HG03135 (cell line): ENCODE measurements at regions not wholly inside any gene's neighbourhood (a gene's known extent, or its start where the extent isn't known, plus 50 kb on each side); places are given as distances from the start of the nearest gene placed in this dataset.

Source experiments
- ATAC-seq: cut with Tn5 transposase; IDR thresholded peaks from one replicate; pipeline ENCODE4 v1.9.1; 2021; ENCODE audit warnings: mild to moderate bottlenecking, moderate library complexity; ENCODE audit not compliant: unreplicated experiment

DNA sequence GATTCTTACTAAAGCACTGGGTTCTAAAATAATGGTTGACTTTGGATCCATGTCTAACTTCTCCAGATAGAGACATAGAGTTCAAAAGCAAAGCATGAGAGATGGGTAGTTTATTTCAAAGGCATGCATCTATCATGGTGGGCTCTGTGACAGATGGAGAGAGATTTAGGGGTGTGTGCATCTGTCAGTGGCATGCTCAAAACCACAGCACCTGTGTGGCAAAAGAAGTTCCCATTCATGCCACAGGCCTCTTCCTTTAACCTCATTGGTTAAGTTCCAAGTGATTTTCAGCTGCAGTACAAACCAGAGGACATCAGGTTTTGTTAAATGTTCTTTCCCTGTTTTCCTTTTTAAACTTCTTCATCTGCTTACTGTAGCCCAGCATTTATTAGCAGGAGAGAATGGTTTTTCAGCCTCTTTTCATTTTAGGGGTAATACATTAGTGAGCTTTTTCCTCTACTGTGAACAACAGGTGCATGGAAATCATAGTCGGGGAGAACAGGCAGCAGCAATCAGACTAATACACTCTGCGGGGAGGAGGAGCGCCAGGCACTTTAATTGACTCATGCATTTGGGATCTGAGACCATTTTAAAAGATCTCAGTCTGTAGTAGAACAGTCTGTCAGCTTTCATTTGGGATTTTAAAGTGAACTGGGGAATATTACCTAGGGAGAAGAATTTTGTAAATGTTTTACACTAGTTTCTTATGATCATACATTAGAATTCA is 52.4 kb upstream of the UPP2 start:
- no peak for ATAC-seq

DNA sequence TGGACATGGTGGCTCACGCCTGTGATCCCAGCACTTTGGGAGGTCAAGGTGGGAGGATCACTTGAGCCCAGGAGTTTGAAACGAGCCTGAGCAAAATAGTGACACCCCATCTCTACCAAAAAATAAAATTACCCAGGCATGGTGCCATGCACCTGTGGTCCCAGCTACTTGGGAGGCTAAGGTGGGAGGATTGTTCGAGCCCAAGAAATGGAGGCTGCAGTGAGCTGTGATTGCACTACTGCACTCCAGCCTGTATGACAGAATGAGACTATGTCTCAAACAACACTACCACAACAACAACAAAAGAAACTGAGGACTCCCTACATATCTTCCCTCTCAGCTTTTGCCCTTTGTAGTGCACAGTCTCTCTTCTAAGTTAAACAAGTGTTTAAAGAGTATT is 53.3 kb upstream of the UPP2 start:
- ATAC-seq, result no peak

DNA sequence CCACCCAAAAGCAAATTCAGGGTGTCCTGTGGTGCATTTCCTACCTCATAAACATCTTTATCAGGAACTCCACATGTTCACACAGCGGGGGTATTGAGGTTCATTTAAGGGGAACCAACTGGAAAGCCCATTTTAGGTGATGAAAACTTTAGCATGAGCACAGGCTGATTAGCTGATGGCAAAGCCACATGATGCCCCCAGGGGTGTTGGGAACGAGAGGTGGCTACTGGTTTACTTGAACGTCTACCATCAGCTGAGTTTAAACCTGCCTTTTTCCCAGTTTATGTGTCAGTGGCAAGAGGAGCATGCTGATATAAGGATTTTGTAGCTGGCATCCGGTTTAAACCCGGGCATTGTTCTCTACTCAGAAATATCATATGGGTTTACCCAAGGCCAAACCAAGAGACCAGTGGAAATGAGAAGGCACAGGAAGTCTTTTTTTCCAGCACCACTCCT is 54.5 kb upstream of the UPP2 start:
- no peak for ATAC-seq

DNA sequence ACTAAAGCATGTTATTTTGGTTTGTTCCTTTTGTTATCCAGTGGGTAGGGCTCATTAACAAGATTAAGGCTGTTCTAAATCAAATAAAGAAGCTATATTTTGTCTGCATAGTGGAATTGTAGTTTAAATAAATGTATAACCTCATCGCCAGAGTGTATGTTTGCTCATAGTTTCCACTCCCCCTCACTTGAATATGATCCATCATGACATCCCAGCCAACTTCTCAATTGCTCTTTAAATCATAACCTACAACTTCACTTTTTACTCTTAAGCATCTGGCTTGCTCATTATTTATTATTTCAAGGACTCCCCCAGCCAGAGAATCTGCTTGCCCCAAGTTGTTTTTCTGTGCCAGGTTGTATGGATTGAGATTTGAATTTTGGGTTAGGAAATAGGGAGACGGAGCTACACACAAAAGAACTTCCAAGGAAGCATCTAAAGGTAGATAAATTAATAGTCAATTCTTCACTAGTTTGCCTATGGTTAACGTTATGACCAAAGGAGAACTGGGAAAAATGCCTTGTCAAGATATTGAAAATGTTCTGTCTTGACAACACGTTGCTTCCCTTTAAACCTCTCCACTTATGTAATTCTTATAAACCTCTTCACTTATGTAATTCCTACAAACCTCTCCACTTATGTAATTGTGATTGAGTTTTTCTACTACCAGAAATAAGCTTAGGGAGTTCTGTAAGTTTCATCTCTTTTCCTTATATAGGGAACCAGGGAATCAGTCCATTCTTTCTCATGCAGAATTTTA is 55.4 kb upstream of the UPP2 start:
- ATAC-seq, result no peak

DNA sequence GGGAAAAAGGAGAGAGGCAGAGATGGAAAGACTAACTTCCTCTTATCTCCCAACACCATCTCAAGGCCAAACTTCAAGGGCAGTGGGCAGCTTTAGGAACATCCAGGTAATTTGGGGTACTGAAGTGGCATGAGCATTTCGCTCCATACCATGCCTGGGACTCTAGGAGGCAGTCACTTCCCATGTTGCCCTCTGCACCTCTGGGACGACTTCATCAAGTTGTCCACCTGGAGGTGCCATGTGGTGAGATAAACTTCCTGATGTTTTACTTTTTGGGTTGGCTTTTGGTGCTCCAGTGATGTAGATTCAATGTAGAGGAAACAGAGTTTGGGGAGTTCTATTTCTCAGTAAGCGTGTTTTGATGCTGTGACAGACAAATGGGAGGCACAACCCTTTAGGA is 56.3 kb upstream of the UPP2 start:
- no peak for ATAC-seq

DNA sequence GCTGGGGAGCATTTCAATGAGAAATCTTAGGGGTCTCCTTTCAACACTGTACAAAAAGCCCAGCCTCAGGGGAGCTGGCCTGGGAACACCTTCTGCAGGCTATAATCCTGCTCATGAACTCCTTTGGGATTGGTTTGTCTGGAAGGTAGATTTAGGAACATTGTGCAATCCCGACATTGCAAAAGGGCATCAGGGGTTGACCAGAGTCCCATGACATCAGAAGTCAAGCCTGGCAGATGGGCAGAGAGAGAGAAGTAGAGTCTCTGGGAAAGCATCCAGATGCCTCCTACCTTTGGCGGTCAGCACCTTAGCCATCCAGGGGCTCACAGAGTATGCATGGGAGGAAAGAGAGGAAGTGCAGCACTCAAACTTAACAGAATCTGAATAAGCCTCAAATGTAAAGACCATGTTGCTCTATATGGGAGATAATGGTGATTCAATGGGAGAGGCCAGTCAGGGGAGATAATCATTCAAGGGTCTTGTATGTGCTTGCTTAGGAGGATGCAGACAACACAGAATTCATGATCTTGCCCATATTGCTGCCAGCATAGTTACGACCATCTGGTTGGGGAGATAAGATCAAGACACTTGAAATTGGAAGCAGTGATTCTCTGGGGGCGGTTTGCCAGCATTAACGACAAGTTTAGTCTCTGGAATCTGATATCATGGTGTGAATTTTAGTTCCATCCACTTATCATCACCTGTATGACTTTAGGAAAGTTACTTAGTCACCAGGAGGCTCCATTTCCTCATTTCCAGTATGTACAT is 58.3 kb upstream of the UPP2 start:
- ATAC-seq, result no peak

DNA sequence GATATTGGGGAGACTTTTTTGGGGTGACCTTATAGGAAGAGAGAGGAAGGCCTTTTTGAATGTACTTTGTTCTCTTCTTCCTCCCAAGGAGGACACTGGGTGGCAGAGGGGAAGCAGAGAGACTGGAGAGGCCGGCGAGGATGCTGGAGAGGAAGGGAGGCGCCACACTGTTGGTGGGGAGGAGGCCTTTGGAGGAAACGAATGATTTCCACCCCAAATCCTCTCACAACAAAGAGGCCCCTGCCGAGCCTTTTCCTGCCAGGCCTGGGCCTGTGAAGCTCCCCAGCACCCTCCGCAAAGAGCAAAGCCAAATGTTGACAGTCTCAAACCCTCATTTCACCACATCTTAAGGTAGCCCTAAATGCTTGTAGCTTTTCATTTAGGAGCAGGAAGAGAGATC is 59.0 kb upstream of the UPP2 start:
- no peak for ATAC-seq

DNA sequence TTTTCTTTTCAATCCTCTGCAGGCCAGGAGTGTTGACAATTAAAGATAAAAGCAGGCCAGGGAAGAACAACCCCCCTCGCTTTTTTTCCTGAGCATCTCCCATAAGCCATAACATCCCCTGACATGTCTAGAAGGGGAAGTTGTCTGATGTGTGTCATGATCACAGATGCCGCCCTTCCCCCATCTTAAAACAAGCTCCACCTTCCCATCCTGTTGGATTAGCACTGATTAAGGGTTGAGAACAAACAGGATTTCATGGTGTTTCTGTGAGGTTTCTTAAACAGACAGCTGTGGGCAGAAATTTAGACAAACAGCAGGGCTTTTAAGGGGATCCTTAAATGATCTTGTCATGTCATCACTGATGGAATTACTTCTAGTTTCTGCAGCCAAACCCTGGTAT is 59.4 kb upstream of the UPP2 start:
- no peak for ATAC-seq

DNA sequence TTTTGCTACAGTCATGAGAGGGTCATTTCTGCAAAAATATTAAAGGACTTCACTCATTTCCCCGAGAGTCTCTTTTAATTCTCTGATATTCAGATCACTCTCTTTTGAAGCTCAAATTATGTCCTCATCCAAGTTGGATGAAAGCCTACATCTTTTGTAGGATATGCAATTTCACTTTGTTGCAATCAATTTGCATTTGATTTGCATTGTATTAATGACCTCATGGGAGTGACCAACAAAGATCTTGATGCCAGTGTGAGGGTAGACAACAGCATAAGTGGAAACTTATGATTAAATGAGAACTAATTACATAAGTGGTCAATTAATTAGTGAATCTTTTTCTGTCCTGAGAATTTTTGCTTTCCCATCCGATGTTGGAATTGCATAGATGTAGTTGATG is 60.3 kb upstream of the UPP2 start:
- no peak for ATAC-seq

DNA sequence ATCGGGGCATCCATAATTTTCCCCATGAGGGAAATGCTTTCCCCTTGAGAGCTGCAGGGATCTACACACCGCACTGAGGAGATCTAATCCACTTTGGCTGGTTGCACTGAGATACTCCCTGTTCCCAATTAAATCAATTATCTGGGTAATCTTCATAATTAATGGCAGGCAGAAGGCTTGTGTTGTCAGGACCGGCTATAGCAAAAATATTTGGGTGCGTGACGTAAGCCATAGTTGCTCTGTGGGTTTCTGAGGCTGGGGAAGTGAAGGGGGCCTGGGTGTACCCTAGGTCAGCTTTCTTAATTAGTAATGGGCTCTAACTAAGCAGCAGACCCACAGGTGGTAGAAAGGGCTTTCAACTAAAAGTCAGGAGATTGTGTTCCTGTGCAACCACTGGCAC is 62.8 kb upstream of the UPP2 start:
- ATAC-seq, result no peak

DNA sequence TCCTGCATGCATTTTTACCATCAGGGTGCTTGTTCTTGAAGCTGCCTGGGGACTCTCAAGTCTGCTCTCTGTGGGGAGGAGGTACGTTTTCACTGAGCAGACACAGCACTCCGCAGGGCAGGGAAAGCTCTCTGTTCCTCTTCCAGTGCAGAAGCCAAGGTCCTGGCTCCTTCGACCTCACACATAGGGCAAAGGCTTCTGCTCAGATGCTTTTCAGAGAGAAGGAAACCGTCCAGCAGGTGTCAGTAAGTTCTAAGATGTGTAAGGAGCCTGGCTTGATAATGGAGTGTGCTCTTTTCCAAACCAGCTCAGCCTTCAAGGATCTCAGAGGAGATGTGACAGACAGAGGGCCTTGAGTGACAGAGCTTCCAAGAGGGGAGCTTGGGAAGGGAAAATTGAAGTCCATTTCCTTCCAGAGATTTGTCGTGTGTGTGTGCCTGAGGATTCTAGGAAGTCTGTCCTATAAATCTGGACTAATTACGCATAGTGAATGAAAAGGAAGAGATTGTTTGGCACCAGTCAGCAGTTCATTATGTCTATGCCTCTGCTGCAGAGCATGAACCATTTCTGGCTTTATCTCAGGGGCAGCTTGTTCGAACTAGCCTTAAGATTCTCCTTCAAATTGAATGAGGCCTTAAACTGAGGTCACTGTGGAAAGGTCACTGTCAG is 67.3 kb upstream of the UPP2 start:
- no peak for ATAC-seq

DNA sequence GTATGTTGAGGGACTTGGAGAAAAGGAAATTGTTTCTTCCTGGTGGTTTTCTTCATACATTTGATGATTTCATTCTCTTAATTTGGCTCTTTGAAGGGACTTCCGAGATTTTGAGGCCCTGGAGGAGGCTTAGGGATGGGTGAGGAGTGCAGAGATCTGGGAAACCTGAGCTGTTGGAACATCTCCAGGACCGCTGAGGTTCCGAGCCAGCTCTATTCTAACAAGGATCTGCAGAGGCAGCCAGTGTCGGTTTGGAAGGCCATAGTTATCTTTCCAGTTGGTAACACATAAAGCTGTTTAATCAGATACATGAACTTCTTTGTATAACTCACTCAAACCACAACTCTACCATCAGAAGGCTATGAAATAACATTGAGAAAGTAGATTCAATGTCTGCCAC is 70.3 kb upstream of the UPP2 start:
- ATAC-seq, result no peak

DNA sequence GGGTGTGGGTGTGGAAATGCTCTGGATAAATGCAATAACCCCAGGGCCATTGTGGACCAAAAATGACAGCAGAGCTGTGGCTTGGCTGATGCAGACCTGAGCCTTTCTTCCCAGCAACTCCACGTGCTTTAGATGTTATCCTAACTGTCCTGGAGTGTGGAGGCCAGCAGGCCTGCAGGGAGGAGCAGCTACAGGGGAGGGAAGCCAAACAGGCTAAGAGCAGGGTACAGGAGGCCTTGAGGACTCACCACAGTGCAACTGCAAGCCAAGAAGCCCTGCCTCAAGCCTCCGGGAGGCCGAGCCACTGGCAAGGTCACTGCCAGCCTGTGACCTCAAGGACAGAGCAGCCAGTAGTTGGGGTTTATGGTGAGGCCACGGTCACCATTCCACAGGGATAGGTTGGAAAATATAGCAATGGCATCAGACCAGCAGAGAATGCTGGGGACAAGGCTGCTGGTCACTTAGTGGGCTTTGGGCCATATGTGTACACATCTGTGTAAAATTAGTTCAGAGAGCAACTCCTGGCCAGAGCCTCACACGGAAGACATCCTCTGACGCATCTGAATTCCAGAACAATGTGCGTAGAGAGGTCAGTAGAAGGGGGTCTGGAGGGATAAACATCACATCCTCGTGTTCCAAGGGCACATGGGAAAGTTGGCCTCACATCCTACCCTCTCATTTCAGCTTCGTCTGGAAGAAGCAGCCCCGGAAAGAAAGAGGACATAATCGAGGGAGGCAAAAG is 76.2 kb upstream of the UPP2 start:
- no peak for ATAC-seq

DNA sequence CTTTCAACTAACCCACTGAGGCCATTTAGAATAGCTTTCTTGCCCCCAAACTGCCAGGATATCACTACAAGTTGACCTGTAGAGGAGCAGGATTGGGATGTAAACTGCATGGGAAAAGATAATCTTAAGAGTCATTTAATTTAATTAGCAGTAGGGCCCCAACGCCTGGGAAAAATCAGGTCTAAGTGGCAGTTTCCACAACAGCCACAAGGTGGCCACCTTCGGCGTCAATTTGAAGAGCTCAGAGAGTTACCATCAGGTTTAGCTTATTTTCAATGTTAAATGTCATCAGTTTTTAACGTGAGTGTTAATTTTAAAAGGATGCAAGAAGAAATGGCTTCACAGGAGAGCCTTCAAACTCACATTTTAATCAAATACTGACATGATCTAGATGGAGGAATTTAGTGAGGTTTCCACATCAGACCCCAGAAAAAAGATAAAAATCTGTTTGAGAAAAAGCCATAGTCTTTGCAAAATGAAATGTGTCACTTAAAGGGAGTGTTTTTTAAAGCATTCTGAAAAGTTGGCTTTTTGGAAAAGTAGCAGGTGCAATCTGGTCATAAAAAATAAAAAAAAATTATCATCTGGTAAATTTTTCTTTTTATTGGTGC is 77.3 kb upstream of the UPP2 start:
- peak; percentile 77 for ATAC-seq

DNA sequence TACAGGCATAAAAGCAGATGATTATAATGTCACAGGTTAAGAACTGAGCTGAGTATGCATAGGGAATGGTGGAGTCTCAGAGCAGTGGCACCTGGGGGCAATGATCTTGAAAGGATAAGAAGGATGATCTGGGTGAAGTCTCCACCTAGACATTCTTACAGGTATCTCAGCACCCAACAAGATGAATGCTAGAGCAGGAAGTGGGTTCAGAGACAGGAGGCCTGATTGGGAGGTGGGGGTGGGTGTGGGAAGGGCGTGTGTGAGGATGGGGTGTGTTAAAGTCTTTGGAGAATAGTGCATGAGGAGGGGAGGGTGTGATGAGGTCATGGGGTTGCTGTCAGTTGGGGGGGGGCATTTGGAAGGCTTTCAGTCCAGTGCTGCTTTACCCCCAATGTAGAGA is 78.8 kb upstream of the UPP2 start:
- ATAC-seq, result no peak

DNA sequence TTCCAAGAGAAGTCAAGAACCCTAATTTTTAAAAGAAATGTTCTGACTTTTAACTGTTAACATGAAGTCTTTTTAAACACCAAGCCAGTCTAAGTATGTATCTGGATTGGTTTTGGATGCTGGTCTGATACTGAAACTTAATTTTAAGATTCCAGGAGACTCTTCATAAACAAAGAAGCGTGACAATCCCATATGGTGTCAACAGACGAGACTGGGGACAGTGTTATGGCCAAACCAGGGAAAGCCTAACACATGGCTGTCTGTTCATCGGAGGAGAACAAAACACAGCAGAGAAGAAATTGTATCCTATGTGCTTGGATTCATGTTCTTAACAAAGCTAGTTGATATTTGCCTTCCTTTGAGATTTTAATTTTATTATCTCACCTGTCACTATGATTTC is 80.5 kb upstream of the UPP2 start:
- ATAC-seq, result no peak

DNA sequence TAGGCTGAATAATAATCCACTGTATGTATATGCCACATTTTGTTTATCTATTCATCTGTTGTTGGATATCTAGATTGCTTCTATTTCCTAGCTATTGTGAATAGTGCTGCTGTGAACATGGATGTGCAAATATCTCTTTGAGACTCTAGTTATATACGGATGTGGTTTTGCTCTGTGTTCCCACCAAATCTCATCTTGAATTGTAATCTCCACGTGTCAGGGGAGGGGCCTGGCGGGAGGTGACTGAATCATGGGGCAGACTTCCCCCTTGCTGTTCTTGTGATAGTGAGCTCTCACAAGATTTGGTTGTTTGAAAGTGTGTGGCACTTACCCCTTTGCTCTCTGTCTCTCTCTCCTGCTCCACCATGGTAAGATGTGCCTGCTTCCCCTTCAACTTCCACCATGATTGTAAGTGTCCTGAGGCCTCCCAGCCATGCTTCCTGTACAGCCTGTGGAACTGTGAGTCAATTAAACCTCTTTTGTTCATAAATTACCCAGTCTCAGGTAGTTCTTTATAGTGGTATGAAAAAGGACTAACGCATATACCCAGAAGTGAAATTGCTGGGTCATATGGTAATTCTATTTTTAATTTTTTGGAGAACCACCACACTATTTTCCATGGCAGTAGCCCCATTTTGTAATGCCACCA is 86.1 kb upstream of the UPP2 start:
- no peak for ATAC-seq

DNA sequence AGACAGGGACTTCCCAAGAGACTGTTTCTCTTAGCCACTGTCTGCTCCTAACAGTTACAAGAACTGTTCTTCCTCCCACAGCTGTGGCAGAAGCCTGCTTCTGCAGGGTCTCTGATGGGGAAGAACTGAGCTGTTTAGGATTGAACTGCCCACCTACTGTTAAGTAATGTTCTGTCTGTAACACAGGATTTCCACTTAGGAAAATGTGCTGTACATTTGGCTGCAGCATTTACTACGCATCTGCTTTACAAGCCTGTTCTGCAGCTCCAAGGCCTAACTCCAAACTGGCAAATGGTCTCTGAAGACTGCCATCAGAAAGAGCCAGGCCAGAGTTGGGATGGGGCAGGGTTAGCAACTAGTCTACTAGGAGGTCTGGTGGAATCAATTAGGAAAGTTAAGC is 87.8 kb upstream of the UPP2 start:
- no peak for ATAC-seq

DNA sequence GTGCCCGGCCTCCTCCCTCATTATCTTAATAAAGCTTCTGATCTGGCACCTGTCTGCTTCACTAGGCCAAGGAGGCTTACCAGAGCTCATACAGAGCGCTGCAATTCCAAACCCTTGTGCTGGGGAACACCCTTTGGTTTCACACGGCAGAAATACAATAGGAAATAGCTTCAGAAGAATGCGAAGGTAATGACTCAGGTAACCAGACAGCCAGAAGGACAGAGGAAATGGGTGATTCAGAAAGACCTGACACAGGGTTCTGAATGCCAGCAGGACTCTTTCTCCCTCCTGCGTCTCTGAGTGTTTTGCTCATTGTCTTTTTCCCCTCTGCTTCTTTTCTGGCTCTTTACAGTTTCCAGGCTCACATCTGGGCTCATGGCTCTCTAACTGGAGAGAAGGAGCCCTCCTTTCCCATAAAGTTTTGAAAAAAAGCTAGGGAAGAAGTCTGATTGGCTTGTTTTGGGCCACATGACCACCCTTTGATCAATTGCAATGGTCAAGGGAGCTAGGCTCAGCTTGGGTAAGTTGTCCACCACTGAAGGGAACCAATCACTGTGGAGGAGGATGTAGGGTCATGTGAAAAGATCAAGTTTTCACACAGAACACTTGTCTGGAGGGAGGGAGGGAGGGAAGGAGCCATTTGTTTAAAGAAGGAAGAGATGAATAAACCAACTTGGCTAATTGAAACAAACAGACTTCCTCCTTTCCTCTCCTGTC is 90.5 kb upstream of the UPP2 start:
- ATAC-seq, result no peak
